ENCODE measurements at regions not wholly inside any gene's neighbourhood (a gene's known extent, or its start where the extent isn't known, plus 50 kb on each side); places are given as distances from the start of the nearest gene placed in this dataset.
"Not testable (repeated sequence)": the region's sequence is repeated elsewhere in the genome, so short reads cannot be mapped to it uniquely, and the experiment has no call there.

DNA sequence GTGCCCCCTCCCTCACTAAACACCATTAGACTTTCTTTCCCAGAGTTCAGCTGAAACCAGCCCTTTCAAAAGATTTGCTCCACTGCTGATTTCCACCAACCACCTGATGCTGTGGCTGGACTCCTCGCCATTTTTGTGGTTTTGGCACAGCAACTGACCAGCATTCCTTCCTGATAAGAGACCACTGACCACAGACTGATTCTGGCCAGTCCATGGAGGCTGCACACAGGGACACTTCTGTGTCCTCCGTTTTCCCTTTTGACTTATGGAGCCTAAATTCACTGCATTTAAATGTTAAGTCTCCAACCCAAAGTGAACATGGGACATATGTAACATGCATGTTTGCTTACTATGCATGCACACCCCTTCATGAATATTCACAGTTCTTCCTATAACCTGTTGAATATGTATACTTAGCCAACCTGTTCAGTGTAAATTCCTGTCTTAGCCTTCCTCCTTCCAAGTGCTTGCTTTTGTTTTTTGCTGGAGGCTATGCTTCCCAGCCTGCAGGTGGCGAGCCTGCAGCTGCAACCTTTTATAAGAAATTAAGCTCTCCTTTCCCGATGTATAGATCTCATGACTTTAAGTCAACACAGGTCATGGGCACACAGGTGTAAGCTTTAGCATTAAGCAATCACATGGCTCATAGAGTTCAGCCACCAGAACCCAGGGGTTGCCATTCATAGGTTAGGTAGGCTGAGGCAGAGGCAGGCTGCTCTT is 78.7 kb downstream of the ACTL7B start:
- Mint-ChIP-seq H3K9me3 (no peaks in the 10 kb centered on the region), H3K36me3 (ENCODE audit: low read depth) (no peaks in the 10 kb centered on the region), H3K27ac (no peak overlapping the region), H3K4me1 (no peaks in the 10 kb centered on the region), H3K4me3 (no peak overlapping the region), H3K27me3 (peaks cover 9% of the 10 kb centered on the region)
- ATAC-seq = no peak
- DNase-seq = no peak

DNA sequence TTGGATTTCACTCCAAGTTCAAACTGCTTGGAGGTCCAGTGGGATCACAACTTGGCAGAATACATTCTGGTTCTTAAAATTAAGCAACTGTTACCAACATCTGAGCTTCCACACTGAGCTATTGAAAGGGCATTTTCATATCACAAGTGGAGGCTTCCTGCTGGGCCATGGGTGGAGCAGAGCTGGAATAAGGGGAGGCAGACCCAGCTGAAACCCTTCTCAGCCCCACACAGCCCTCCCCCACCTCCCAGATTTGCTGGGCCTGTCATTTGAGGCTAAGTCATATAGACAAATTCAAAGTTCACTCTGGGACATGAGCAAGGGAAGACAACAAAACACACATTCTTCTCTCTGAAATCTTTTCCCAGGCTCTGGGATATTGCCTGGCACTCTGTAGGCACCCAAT is 79.9 kb downstream of the ACTL7B start:
- H3K4me1 Mint-ChIP-seq = no peaks in the 10 kb centered on the region
- no peak overlapping the region for H3K27ac Mint-ChIP-seq
- no peaks in the 10 kb centered on the region for H3K9me3 Mint-ChIP-seq
- H3K36me3 Mint-ChIP-seq (ENCODE audit: low read depth) = no peaks in the 10 kb centered on the region
- H3K4me3 Mint-ChIP-seq = no peak overlapping the region
- ATAC-seq (no peak), DNase-seq (no peak)
- peaks cover 9% of the 10 kb centered on the region for H3K27me3 Mint-ChIP-seq

DNA sequence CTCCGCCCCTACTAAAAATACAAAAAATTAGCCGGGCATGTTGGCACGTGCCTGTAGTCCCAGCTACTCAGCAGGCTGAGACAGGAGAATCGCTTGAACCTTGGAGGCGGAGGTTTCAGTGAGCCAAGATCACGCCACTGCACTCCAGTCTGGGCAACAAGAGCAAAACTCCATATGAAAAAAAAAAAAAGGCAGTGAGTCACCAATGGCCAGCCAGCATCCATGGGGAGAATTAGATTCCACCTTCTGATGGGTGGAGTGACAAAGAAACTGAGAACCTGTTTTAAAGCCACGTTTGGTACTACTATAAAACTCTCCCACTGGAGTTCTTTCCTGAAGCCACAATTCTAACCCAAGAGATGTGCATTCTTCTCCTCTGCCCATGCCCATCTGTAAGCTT is 81.7 kb downstream of the ACTL7B start:
- H3K4me3 Mint-ChIP-seq; H3K27ac Mint-ChIP-seq; ATAC-seq; H3K4me1 Mint-ChIP-seq; DNase-seq; H3K36me3 Mint-ChIP-seq (ENCODE audit: low read depth); H3K27me3 Mint-ChIP-seq; H3K9me3 Mint-ChIP-seq: not testable (repeated sequence)

DNA sequence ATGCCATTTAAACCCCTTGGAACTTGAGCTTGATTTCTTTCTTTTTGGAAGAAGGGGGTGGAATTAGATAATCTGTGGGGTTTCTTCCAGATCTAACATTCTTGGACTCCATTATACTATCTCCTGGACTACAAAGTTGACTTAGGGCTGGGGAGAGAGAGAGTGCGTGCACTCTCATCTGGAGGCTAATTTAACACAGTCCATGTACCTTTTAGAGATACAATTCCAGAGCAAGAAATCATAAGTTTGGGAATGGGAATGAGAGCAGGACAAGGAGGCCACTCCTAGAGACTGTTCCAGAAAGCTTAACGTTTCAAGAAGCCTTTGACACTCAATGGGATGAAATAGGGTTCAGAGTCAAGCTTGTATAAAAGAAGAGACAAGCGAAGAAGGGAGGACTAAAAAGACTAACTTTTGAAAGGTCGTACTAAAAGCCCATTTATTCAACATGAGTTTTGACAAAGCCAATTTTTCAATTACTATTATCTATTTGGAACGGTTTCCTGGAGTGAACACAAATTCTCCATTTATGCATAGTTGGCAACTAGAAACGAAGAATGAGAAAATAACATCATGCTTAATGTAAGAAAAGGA is 83.4 kb downstream of the ACTL7B start:
- no peak for DNase-seq
- Mint-ChIP-seq H3K4me3 (no peak overlapping the region), H3K4me1 (no peaks in the 10 kb centered on the region), H3K9me3 (no peaks in the 10 kb centered on the region), H3K27ac (no peak overlapping the region), H3K27me3 (no peaks in the 10 kb centered on the region), H3K36me3 (ENCODE audit: low read depth) (no peaks in the 10 kb centered on the region)
- no peak for ATAC-seq

DNA sequence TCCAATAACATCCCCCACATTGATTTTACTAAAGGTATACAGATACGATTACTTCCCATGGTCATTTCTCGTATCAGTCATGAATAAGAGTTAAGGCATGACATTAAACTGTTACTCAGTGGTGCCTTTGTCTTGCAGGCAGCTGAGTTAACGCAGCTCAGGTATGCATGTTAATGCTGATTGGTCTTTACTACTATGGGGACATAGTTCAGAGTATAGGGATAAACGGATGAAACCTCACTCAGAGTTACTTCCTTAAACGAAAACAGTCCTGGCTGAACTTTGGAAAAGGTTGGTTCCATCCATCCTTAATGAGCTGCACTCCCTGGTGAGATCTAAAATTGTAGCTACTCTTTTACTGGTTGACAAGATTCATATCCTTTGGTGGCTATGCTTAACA is 87.0 kb downstream of the ACTL7B start:
- no peak overlapping the region for H3K4me3 Mint-ChIP-seq
- H3K4me1 Mint-ChIP-seq = no peaks in the 10 kb centered on the region
- no peak for DNase-seq
- H3K27ac Mint-ChIP-seq = no peak overlapping the region
- ATAC-seq = no peak
- no peaks in the 10 kb centered on the region for H3K27me3 Mint-ChIP-seq
- H3K36me3 Mint-ChIP-seq (ENCODE audit: low read depth) = no peaks in the 10 kb centered on the region
- H3K9me3 Mint-ChIP-seq = no peaks in the 10 kb centered on the region

DNA sequence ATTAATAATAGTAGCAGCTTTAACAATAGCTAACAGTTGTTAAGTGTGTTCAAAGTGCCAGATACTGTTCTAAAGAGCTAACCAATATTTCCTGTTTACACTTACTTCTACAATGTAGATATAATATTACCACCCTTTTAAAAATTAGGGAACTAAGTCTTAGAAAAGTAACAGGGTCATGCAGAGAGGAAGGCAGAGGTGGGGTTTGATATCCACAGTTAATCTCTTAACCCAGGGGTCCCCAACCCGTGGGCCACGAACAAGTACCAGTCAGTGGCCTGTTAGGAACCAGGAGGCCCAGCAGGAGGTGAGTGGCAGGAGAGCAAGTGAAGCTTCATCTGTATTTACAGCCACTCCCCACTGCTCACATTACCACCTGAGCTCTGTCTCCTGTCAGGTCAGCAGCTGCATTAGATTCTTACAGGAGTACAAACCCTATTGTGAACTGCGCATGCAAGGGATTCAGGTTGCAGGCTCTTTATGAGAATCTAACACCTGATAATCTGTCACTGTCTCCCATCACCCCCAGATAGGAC is 89.1 kb downstream of the ACTL7B start:
- H3K36me3 Mint-ChIP-seq (ENCODE audit: low read depth) = no peaks in the 10 kb centered on the region
- ATAC-seq = no peak
- no peaks in the 10 kb centered on the region for H3K9me3 Mint-ChIP-seq
- no peak for DNase-seq
- no peak overlapping the region for H3K4me3 Mint-ChIP-seq
- no peaks in the 10 kb centered on the region for H3K4me1 Mint-ChIP-seq
- no peak overlapping the region for H3K27ac Mint-ChIP-seq
- no peaks in the 10 kb centered on the region for H3K27me3 Mint-ChIP-seq

DNA sequence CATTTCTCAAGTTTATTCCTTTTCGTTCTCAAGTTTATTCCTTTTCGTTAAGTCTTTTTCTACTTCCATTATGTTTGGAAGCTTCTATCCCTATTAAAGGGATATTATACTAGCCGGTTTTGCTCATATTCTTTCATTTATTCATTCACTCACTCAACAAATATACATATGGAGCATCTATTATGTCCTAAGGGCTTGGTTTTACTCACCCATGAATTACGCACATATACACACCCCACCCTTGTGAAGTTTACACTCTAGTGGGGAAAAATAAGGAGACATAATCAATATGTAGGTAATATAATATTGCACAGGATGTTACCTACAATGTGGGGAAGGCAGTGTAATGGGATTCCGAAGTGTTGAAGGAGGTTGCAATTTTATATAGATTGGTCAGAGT is 90.5 kb downstream of the ACTL7B start:
- Mint-ChIP-seq H3K9me3 (no peaks in the 10 kb centered on the region), H3K4me3 (no peak overlapping the region), H3K4me1 (no peaks in the 10 kb centered on the region), H3K36me3 (ENCODE audit: low read depth) (no peaks in the 10 kb centered on the region), H3K27ac (no peak overlapping the region), H3K27me3 (no peaks in the 10 kb centered on the region)
- ATAC-seq = no peak
- no peak for DNase-seq

- H3K4me1 Mint-ChIP-seq = no peaks in the 10 kb centered on the region
- no peak for ATAC-seq
These were observed 93.3 kb downstream of the ACTL7B start for GRCh38 chr9:108762348-108763055.

GRCh38 chr9:108761655-108762347 is 94.0 kb downstream of the ACTL7B start:
- Mint-ChIP-seq H3K4me1 (no peaks in the 10 kb centered on the region), H3K27ac (no peak overlapping the region), H3K4me3 (no peak overlapping the region), H3K36me3 (ENCODE audit: low read depth) (no peaks in the 10 kb centered on the region), H3K9me3 (no peaks in the 10 kb centered on the region), H3K27me3 (no peaks in the 10 kb centered on the region)
- DNase-seq (peak; percentile 41), ATAC-seq (peak; percentile 40)

More at GRCh38 chr9:108762348-108763055, 93.3 kb downstream of the ACTL7B start:
- DNase-seq = no peak
- Mint-ChIP-seq H3K27ac (no peak overlapping the region), H3K36me3 (ENCODE audit: low read depth) (no peaks in the 10 kb centered on the region), H3K4me3 (no peak overlapping the region), H3K9me3 (no peaks in the 10 kb centered on the region), H3K27me3 (no peaks in the 10 kb centered on the region)

- no peak for ATAC-seq
- no peaks in the 10 kb centered on the region for H3K27me3 Mint-ChIP-seq
- DNase-seq = no peak
- no peaks in the 10 kb centered on the region for H3K4me1 Mint-ChIP-seq
- H3K27ac Mint-ChIP-seq = no peak overlapping the region
- H3K36me3 Mint-ChIP-seq (ENCODE audit: low read depth) = no peaks in the 10 kb centered on the region
- H3K4me3 Mint-ChIP-seq = no peak overlapping the region
- no peaks in the 10 kb centered on the region for H3K9me3 Mint-ChIP-seq
These were observed 94.9 kb downstream of the ACTL7B start for GRCh38 chr9:108760841-108761240.

GRCh38 chr9:108759835-108760234 is 96.0 kb downstream of the ACTL7B start:
- H3K9me3 Mint-ChIP-seq = no peaks in the 10 kb centered on the region
- H3K4me3 Mint-ChIP-seq = no peak overlapping the region
- DNase-seq (no peak), ATAC-seq (no peak)
- H3K36me3 Mint-ChIP-seq (ENCODE audit: low read depth) = no peaks in the 10 kb centered on the region
- no peaks in the 10 kb centered on the region for H3K27me3 Mint-ChIP-seq
- H3K27ac Mint-ChIP-seq = no peak overlapping the region
- no peaks in the 10 kb centered on the region for H3K4me1 Mint-ChIP-seq

DNA sequence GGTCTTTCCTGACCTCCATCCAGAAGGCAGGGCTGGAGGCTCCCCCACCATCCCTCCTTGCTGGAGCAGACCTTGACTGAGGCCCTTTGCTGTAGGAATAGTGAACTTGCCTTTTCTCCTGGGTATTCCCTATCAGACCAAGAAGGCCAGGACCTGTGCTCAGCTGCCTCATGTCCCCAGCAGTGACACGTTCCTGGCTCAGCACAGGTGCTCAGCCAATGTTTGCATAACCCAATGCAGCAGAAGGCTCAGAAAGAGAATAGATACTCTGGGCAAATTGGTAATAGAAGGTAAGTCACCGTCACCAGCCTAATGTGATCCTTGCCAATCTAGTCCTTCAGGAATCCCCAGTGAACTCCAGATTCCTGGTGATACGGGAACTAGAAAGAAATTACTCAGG is 96.4 kb downstream of the ACTL7B start:
- H3K4me3 Mint-ChIP-seq = no peak overlapping the region
- ATAC-seq = no peak
- no peaks in the 10 kb centered on the region for H3K4me1 Mint-ChIP-seq

DNA sequence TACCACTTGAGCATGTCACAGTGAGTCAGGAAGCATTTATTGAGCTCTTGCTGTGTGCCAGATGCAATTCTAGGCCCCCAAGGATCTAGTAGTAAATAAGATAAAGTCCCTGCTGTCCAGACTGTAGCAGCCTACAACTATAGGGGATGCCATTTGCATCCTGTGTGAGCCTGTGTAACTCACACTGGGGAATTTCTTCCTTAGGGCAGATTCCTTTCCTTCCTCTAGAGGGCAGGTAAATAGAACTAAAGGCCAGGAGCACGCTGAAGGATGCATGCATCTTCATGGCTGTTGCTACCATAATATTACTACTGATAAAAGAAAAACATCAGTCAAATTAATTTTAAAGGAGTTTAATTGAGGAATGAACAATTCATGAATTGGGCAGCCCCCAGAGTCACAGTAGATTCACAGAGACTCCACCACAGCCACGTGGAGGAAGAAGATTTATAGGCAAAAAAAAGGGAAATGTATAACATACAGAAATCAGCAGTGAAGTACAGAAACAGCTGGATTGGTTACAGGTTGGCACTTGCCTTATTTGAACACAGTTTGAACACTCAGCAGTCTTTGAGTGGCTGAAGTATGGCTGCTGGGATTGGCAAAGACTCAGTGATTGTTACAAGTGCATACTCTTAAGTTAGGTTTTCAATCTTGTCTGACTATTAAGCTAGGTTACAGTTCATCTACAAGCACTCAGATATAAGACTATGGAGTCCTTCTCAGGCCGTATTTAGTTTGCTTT is 98.9 kb downstream of the ACTL7B start:
- H3K4me3 Mint-ChIP-seq = no peak overlapping the region
- no peak for DNase-seq
- peaks cover 8% of the 10 kb centered on the region for H3K27me3 Mint-ChIP-seq
- peaks cover 2% of the 10 kb centered on the region for H3K36me3 Mint-ChIP-seq (ENCODE audit: low read depth)
- ATAC-seq = no peak
- no peaks in the 10 kb centered on the region for H3K9me3 Mint-ChIP-seq
- no peaks in the 10 kb centered on the region for H3K4me1 Mint-ChIP-seq
- H3K27ac Mint-ChIP-seq = no peak overlapping the region

More for the DNA sequence above, 96.4 kb downstream of the ACTL7B start:
- DNase-seq = no peak
- H3K9me3 Mint-ChIP-seq = no peaks in the 10 kb centered on the region
- no peaks in the 10 kb centered on the region for H3K36me3 Mint-ChIP-seq (ENCODE audit: low read depth)
- H3K27me3 Mint-ChIP-seq = no peaks in the 10 kb centered on the region
- H3K27ac Mint-ChIP-seq = no peak overlapping the region

- no peak for ATAC-seq
- Mint-ChIP-seq H3K9me3 (no peaks in the 10 kb centered on the region), H3K27ac (no peak overlapping the region), H3K4me3 (no peak overlapping the region), H3K36me3 (ENCODE audit: low read depth) (peaks cover 2% of the 10 kb centered on the region), H3K27me3 (peaks cover 8% of the 10 kb centered on the region), H3K4me1 (no peaks in the 10 kb centered on the region)
- DNase-seq = no peak
These were observed 99.8 kb downstream of the ACTL7B start for GRCh38 chr9:108755979-108756378.
